ENCODE measurements at regions not wholly inside any gene's neighbourhood (a gene's known extent, or its start where the extent isn't known, plus 50 kb on each side); places are given as distances from the start of the nearest gene placed in this dataset.

DNA sequence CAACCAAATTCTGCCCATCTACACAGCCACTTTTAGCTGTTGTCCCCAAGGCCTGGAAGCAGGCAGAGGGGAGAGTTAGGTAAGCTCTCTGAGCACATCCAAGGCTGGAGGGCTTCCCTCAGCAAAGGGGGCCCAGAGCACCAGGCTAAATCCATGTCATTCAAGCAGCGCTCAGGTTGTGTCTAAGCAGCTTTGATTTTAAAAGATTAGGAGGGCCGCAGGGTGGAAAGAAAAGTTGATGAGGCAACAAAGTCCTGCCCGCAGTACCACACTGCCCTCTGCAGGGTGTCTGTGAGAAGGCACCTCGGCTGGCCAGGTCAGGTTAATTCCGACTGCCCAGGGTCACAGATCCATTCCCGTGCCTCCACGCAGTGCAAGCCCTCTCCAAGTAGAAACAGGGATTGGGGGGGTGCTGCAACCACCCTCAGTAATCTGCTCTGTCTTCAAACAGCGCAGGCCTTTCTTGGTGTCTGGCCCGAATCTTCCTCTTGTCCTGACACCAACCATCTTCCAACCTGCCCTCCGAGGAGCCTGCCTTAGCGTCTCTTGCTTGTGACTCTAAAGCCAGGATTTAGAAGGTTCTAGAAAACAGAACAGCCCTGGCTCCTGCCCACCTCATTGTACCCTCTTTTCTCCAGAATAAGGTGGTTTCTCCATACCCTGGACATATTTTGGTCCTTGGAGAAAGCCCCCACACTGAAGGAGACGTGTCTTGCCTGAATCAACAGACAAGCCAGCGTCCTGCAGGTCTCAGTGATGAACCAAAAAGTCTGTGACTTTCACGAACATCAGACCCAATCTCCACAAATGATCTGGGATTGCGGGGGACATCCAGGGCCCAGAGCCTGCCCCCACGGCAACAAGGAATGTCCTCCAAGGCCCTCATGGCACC, 289.2 kb downstream of the TNS1 start:
- H3K4me1 ChIP-seq = peaks cover 10 to 31% (median 21%) of the 10 kb centered on the region in 4 donors
- H3K27ac ChIP-seq = peak overlapping the region in 4 of 5 donors; percentile 56 to 78 (median 58)
- peaks cover 0 to 9% (median 0%) of the 10 kb centered on the region in 4 donors for H3K9me3 ChIP-seq
- TF ChIP-seq, protein P1, sequence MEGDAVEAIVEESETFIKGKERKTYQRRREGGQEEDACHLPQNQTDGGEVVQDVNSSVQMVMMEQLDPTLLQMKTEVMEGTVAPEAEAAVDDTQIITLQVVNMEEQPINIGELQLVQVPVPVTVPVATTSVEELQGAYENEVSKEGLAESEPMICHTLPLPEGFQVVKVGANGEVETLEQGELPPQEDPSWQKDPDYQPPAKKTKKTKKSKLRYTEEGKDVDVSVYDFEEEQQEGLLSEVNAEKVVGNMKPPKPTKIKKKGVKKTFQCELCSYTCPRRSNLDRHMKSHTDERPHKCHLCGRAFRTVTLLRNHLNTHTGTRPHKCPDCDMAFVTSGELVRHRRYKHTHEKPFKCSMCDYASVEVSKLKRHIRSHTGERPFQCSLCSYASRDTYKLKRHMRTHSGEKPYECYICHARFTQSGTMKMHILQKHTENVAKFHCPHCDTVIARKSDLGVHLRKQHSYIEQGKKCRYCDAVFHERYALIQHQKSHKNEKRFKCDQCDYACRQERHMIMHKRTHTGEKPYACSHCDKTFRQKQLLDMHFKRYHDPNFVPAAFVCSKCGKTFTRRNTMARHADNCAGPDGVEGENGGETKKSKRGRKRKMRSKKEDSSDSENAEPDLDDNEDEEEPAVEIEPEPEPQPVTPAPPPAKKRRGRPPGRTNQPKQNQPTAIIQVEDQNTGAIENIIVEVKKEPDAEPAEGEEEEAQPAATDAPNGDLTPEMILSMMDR (IDR thresholded peaks at IDR 0.05) = peak in 5 of 7 experiments; percentile 64 to 97 (median 92)
- TF ChIP-seq POLR2AphosphoS5 (IDR thresholded peaks at IDR 0.05) = peak in 1 of 3 donors; percentile 19
- TF ChIP-seq POLR2A (IDR thresholded peaks at IDR 0.05) = no peak
- TF ChIP-seq EP300 (IDR thresholded peaks at IDR 0.05) = no peak
- intact Hi-C loops (cut with DNase I; ENCODE audit: low total_unique reads) = loop anchor here (10.0 kb wide), 1 partner anchor 1029 kb away; no protein-coding TSS in a partner anchor
- H3K36me3 ChIP-seq = no peaks in the 10 kb centered on the region
- no peaks in the 10 kb centered on the region for H3K27me3 ChIP-seq
- DNase-seq = peak; percentile 78 to 90
- H3K4me3 ChIP-seq = no peak overlapping the region
- 31 to 44% (median 43%) methylated on average over 13 to 16 of the region's 16 CpGs for WGBS, 5 donors

DNA sequence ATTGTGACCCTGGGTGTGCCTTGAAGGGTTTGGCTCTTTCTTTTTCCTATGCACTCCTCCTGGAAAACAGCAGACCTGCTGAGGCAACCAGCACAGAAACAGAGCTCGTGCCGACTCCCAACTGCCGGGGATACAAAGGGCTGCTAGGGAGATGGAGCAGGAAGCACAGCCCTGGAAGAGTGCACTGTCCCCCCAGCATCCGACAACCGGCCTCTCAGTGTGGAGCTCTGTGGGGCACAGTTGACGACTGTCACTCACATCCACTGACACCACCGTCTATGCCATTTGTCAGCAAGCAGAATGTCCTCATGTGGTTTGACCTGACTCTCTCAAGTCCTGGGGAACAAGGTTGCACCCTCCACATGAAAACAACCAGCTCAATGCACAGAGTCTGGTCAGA, 290.4 kb downstream of the TNS1 start:
- WGBS, 5 donors = 92 to 95% (median 94%) methylated on average over 7 of the region's 7 CpGs
- intact Hi-C loops (cut with DNase I; ENCODE audit: low total_unique reads) = loop anchor here (10.0 kb wide), 1 partner anchor 1028 kb away; no protein-coding TSS in a partner anchor
- H3K27ac ChIP-seq = peak overlapping the region in 1 of 5 donors; percentile 78

DNA sequence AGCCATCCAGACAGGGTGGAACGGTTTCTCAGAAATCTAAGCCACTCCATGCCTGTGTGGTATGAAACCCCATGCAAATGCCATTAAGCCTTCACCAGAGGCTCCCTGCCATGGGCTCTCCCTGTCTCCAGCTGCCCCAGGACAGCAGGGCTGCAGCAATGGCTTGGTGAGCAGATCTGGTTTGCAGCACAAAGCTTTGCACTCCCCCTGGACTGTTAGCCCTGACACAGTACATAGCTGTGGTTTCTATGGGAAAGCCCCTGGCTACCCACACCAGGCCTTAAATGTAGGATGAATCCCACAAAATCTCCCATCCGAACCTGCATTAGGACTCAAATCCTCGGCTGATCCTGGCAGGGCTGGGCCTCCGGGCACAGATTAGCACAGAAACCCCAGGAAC, 291.6 kb downstream of the TNS1 start:
- WGBS, 5 donors = 47 to 82% (median 71%) methylated on average over 3 to 4 of the region's 4 CpGs
- DNase-seq = no peak
- peak overlapping the region in 2 of 5 donors; percentile 9 to 45 for H3K27ac ChIP-seq
- H3K36me3 ChIP-seq = no peaks in the 10 kb centered on the region
- no peaks in the 10 kb centered on the region for H3K27me3 ChIP-seq
- H3K4me3 ChIP-seq = no peak overlapping the region
- intact Hi-C loops (cut with DNase I; ENCODE audit: low total_unique reads) = loop anchor here (10.0 kb wide), 1 partner anchor 1026 kb away; no protein-coding TSS in a partner anchor
- TF ChIP-seq, protein P1 (IDR thresholded peaks at IDR 0.05) = no peak
- no peak for TF ChIP-seq POLR2AphosphoS5 (IDR thresholded peaks at IDR 0.05)
- no peak for TF ChIP-seq POLR2A (IDR thresholded peaks at IDR 0.05)
- TF ChIP-seq EP300 (IDR thresholded peaks at IDR 0.05) = no peak
- H3K9me3 ChIP-seq = peaks cover 0 to 9% (median 0%) of the 10 kb centered on the region in 4 donors
- peaks cover 10 to 38% (median 25%) of the 10 kb centered on the region in 4 donors for H3K4me1 ChIP-seq

More for the DNA sequence above, 290.4 kb downstream of the TNS1 start:
- H3K27me3 ChIP-seq = no peaks in the 10 kb centered on the region
- H3K4me3 ChIP-seq = no peak overlapping the region
- H3K36me3 ChIP-seq = no peaks in the 10 kb centered on the region
- TF ChIP-seq POLR2A (IDR thresholded peaks at IDR 0.05) = no peak
- TF ChIP-seq EP300 (IDR thresholded peaks at IDR 0.05) = no peak
- no peak for TF ChIP-seq POLR2AphosphoS5 (IDR thresholded peaks at IDR 0.05)
- TF ChIP-seq, protein P1 (IDR thresholded peaks at IDR 0.05) = no peak
- peaks cover 10 to 35% (median 22%) of the 10 kb centered on the region in 4 donors for H3K4me1 ChIP-seq
- DNase-seq = no peak
- peaks cover 0 to 9% (median 0%) of the 10 kb centered on the region in 4 donors for H3K9me3 ChIP-seq

DNA sequence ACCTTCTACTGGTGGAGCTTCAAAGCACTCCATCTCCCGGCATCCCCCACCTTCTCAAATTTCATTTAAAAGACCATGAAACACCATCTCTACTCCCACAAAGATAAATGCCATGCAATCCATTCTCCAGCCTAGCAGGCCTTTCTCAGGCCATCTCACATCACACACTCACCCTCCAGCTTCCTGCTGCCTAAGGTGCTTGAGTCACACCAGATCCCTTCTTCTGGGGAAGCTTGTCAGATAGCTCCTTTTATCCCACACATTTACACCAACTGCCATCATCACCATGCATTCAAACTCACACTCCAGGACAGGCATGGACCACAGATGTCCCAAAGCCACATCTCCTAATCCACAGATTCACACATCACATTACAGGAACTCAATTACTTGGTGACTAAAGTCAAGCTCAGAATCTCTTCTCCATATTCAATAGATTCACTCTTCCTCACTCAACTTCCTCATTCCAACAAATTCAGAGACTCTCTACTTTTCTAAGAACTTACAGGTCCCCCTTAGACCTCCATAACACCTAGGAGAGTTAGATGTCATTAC, 292.5 kb downstream of the TNS1 start:
- H3K4me1 ChIP-seq = peaks cover 10 to 38% (median 25%) of the 10 kb centered on the region in 4 donors
- H3K9me3 ChIP-seq = peaks cover 0 to 1% (median 0%) of the 10 kb centered on the region in 4 donors
- H3K4me3 ChIP-seq = no peak overlapping the region
- 78 to 90% (median 84%) methylated on average over 1 of the region's 1 CpG for whole genome bisulfite sequencing, 5 donors
- H3K27ac ChIP-seq = peak overlapping the region in 2 of 5 donors; percentile 10 to 45
- H3K27me3 ChIP-seq = no peaks in the 10 kb centered on the region
- no peak for DNase-seq
- TF ChIP-seq POLR2A (IDR thresholded peaks at IDR 0.05) (no peak), POLR2AphosphoS5 (IDR thresholded peaks at IDR 0.05) (no peak), EP300 (IDR thresholded peaks at IDR 0.05) (no peak)
- TF ChIP-seq, protein P1 (IDR thresholded peaks at IDR 0.05) = no peak
- H3K36me3 ChIP-seq = no peaks in the 10 kb centered on the region
- intact Hi-C loops (cut with DNase I; ENCODE audit: low total_unique reads) = loop anchor here (10.0 kb wide), 1 partner anchor 1025 kb away; no protein-coding TSS in a partner anchor
